Retinal pigment epithelial cell (primary cell): ENCODE measurements at regions not wholly inside any gene's neighbourhood (a gene's known extent, or its start where the extent isn't known, plus 50 kb on each side); places are given as distances from the start of the nearest gene placed in this dataset.
A peak's percentile ranks its signal among the peaks of the same experiment; 100 is the strongest.

Source experiments
- DNase-seq: peaks from one replicate; pipeline ENCODE4 v3.0.0-alpha.2; 2010; ENCODE audit warnings: low read depth
- H3K4me3 ChIP-seq: 2 replicates; pipeline ENCODE4 v1.5.1; 2011; ENCODE audit warnings: mild to moderate bottlenecking, low read length, control low read depth, moderate library complexity
- CTCF ChIP-seq: conservative IDR thresholded peaks from 2 replicates; pipeline ENCODE4 v1.5.1; 2011; ENCODE audit warnings: low read depth, low read length, control low read depth, inconsistent platforms

- TF ChIP-seq CTCF, result no peak
- no peak overlapping the region for H3K4me3 ChIP-seq
- DNase-seq, result peak; percentile 20
These were observed 192.6 kb upstream of the POU1F1 start for GRCh38 chr3:87468938-87469337.

GRCh38 chr3:87468235-87468634 lies 191.9 kb upstream of the POU1F1 start:
- no peak for TF ChIP-seq CTCF
- DNase-seq, result no peak

DNA sequence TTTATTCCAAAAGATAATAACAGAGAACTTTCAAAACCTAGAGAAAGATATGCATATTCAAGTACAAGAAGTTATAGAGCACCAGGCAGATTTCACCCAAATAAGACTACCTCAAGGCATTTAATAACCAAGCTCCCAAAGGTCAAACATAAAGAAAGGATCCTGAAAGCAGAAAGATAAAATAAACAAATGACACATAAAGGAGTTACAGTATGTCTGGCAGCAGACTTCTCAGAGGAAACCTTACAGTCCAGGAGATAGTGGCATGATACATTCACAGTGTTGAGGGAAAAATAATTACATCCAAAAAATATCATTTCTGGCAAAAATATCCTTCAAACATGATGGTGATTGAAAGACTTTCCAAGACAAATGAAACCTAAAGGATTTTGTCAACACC lies 185.8 kb upstream of the POU1F1 start:
- no peak overlapping the region for H3K4me3 ChIP-seq
- no peak for DNase-seq
- no peak for TF ChIP-seq CTCF

More at GRCh38 chr3:87468235-87468634, 191.9 kb upstream of the POU1F1 start:
- H3K4me3 ChIP-seq, result no peak overlapping the region

- TF ChIP-seq CTCF, result no peak
- no peak for DNase-seq
These were observed 185.1 kb upstream of the POU1F1 start for GRCh38 chr3:87461443-87461842.

GRCh38 chr3:87461036-87461435 lies 184.7 kb upstream of the POU1F1 start:
- no peak overlapping the region for H3K4me3 ChIP-seq
- no peak for DNase-seq
- TF ChIP-seq CTCF, result no peak

More at GRCh38 chr3:87461443-87461842, 185.1 kb upstream of the POU1F1 start:
- H3K4me3 ChIP-seq, result no peak overlapping the region

DNA sequence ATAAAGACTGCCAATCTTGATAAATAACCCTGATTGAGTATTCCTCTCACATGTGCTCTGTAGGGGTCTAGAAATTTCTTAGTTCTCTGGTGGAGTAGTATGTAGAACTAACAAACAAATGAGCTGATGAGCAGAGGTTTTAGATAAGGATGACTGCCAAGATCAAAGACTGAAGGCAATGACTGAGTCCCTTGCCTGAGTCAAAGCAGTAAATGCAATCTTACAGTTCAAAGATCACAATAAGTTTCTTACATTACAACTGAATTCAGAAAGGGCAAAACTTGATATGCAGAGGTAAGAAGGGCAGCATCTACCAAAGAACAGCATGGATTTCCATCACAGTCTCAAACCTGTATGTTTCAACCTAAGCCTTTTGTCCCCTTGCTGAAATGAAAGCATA lies 172.2 kb upstream of the POU1F1 start:
- H3K4me3 ChIP-seq, result no peak overlapping the region
- TF ChIP-seq CTCF, result no peak
- no peak for DNase-seq

DNA sequence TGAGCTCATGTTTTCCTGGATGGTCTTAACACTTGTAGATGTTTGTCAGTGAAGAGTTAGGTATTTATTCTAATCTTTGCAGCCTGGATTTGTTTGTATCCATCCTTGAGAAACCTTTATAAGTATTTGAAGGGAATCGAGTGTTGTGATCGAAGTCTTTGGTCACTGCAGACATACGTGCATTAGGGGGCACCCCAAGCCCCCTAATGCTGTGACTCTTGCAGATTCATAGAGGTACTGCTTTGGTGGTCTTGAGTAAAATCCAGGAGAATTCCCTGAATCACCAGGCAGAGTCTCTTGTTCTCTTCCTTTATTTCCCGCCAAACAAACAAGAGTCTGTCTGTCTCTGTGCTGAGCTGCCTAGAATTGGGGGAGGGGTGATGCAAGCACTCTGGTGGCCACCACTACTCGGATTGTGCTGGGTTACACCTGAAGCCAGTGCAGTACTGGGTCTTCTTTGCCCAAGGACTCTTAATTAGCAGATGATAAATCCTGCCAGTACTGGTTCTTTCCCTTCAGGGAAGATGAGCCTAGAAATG lies 170.5 kb upstream of the POU1F1 start:
- no peak overlapping the region for H3K4me3 ChIP-seq
- no peak for TF ChIP-seq CTCF
- DNase-seq, result no peak
